IPS-18c (cell line): ENCODE measurements at regions not wholly inside any gene's neighbourhood (a gene's known extent, or its start where the extent isn't known, plus 50 kb on each side); places are given as distances from the start of the nearest gene placed in this dataset.

ENCODE experiments used
- H3K4me3 ChIP-seq: 2 replicates; pipeline ENCODE4 v1.7.0; 2013; ENCODE audit warnings: low read depth, mild to moderate bottlenecking, low read length, moderate library complexity; ENCODE audit not compliant: insufficient read depth
- H3K9me3 ChIP-seq: one replicate; pipeline ENCODE4 v1.6.1; 2013; ENCODE audit warnings: mild to moderate bottlenecking, low read length, moderate library complexity; ENCODE audit not compliant: control insufficient read depth, insufficient read depth

- peaks cover 7% of the 10 kb centered on the region for H3K9me3 ChIP-seq
- H3K4me3 ChIP-seq, result no peak overlapping the region
Observed at GRCh38 chrX:128931071-128931470, 592.2 kb downstream of the SMARCA1 start.

GRCh38 chrX:128929271-128930057, 593.8 kb downstream of the SMARCA1 start:
- no peak overlapping the region for H3K4me3 ChIP-seq

GRCh38 chrX:128928636-128929035, 594.7 kb downstream of the SMARCA1 start:
- peaks cover 7% of the 10 kb centered on the region for H3K9me3 ChIP-seq
- H3K4me3 ChIP-seq, result no peak overlapping the region

More at GRCh38 chrX:128929271-128930057, 593.8 kb downstream of the SMARCA1 start:
- H3K9me3 ChIP-seq, result peaks cover 7% of the 10 kb centered on the region

GRCh38 chrX:128927363-128927762, 595.9 kb downstream of the SMARCA1 start:
- H3K4me3 ChIP-seq, result no peak overlapping the region

GRCh38 chrX:128906753-128907152, 616.5 kb downstream of the SMARCA1 start:
- H3K9me3 ChIP-seq, result no peaks in the 10 kb centered on the region
- no peak overlapping the region for H3K4me3 ChIP-seq

More at GRCh38 chrX:128927363-128927762, 595.9 kb downstream of the SMARCA1 start:
- H3K9me3 ChIP-seq, result peaks cover 7% of the 10 kb centered on the region

GRCh38 chrX:128901018-128901417, 622.3 kb downstream of the SMARCA1 start:
- H3K4me3 ChIP-seq, result no peak overlapping the region
- H3K9me3 ChIP-seq, result no peaks in the 10 kb centered on the region

GRCh38 chrX:128897621-128898020, 625.7 kb downstream of the SMARCA1 start:
- no peaks in the 10 kb centered on the region for H3K9me3 ChIP-seq
- H3K4me3 ChIP-seq, result no peak overlapping the region

- H3K4me3 ChIP-seq, result no peak overlapping the region
- peaks cover 8% of the 10 kb centered on the region for H3K9me3 ChIP-seq
Observed at GRCh38 chrX:128891554-128891953, 631.7 kb downstream of the SMARCA1 start.

GRCh38 chrX:128884430-128884829, 638.9 kb downstream of the SMARCA1 start:
- H3K9me3 ChIP-seq, result peaks cover 2% of the 10 kb centered on the region
- H3K4me3 ChIP-seq, result no peak overlapping the region

GRCh38 chrX:128883650-128884049, 639.6 kb downstream of the SMARCA1 start:
- peaks cover 2% of the 10 kb centered on the region for H3K9me3 ChIP-seq
- no peak overlapping the region for H3K4me3 ChIP-seq

- Histone ChIP-seq H3K9me3 (no peaks in the 10 kb centered on the region), H3K4me3 (no peak overlapping the region)
Observed at GRCh38 chrX:128870361-128870760, 652.9 kb downstream of the SMARCA1 start.

- no peaks in the 10 kb centered on the region for H3K9me3 ChIP-seq
- no peak overlapping the region for H3K4me3 ChIP-seq
Observed at GRCh38 chrX:128862557-128862956, 660.7 kb downstream of the SMARCA1 start.

GRCh38 chrX:128848374-128848773, 674.9 kb downstream of the SMARCA1 start:
- peaks cover 2% of the 10 kb centered on the region for H3K9me3 ChIP-seq
- no peak overlapping the region for H3K4me3 ChIP-seq

- H3K9me3 ChIP-seq, result no peaks in the 10 kb centered on the region
- H3K4me3 ChIP-seq, result no peak overlapping the region
Observed at GRCh38 chrX:128846385-128846784, 676.9 kb downstream of the SMARCA1 start.

- Histone ChIP-seq H3K4me3 (no peak overlapping the region), H3K9me3 (no peaks in the 10 kb centered on the region)
Observed at GRCh38 chrX:128818690-128819089, 704.6 kb downstream of the SMARCA1 start.

GRCh38 chrX:128816919-128817318, 706.4 kb downstream of the SMARCA1 start:
- Histone ChIP-seq H3K9me3 (no peaks in the 10 kb centered on the region), H3K4me3 (no peak overlapping the region)

- no peak overlapping the region for H3K4me3 ChIP-seq
- peaks cover 9% of the 10 kb centered on the region for H3K9me3 ChIP-seq
Observed at GRCh38 chrX:128807367-128807766, 715.9 kb downstream of the SMARCA1 start.

- H3K9me3 ChIP-seq, result peaks cover 9% of the 10 kb centered on the region
- H3K4me3 ChIP-seq, result no peak overlapping the region
Observed at GRCh38 chrX:128805236-128805635, 718.1 kb downstream of the SMARCA1 start.

- peaks cover 9% of the 10 kb centered on the region for H3K9me3 ChIP-seq
- no peak overlapping the region for H3K4me3 ChIP-seq
Observed at GRCh38 chrX:128804828-128805227, 718.5 kb downstream of the SMARCA1 start.
